ENCODE measurements at regions not wholly inside any gene's neighbourhood (a gene's known extent, or its start where the extent isn't known, plus 50 kb on each side); places are given as distances from the start of the nearest gene placed in this dataset.

GRCh38 chr18:72940986-72941385 is 73.2 kb upstream of the NETO1 start:
- no peak for DNase-seq

GRCh38 chr18:72940509-72940908 is 72.7 kb upstream of the NETO1 start:
- no peak for DNase-seq

GRCh38 chr18:72935744-72936143 is 68.0 kb upstream of the NETO1 start:
- no peak for DNase-seq

GRCh38 chr18:72922895-72923294 is 55.1 kb upstream of the NETO1 start:
- DNase-seq, result peak in 1 of 2 experiments; percentile 2
